GM18951 (cell line): ENCODE measurements at regions not wholly inside any gene's neighbourhood (a gene's known extent, or its start where the extent isn't known, plus 50 kb on each side); places are given as distances from the start of the nearest gene placed in this dataset.
"Not testable (repeated sequence)": the region's sequence is repeated elsewhere in the genome, so short reads cannot be mapped to it uniquely, and the experiment has no call there.

Experiments
- POLR2A ChIP-seq: IDR thresholded peaks from 4 replicates; pipeline ENCODE4 v1.6.1; 2011; ENCODE audit warnings: mild to moderate bottlenecking; ENCODE audit not compliant: insufficient read length, insufficient read depth; ENCODE audit errors: extremely low read depth
- in situ Hi-C: fragments of 300-500 bp; cut with MboI; formaldehyde crosslinking; loops from one replicate; pipeline ENCODE4 v1.12.0; 2022; ENCODE audit warnings: low sequenced_read_pairs, mixed read lengths, inconsistent platforms; ENCODE audit not compliant: unreplicated experiment

DNA sequence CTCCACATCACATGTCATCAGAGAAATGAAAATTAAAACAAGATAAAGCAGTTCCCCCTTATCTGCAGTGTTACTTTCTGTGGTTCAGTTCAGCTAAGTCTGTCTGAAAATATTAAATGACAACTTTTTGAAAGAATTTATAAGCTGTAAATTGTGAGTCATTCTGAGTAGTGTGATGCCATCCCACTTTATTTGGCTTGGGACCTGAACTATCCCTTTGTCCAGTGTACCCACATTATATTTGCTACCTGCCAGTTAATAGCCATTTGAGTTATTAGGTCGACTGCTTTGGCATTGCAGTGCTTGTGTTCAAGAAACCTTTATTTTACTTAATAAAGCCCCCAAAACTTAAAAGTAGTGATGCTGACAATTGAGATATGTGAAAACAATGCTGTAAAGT is 804.2 kb downstream of the ANKRD7 start:
- in situ Hi-C loops, result no loop called here
- no peak for TF ChIP-seq POLR2A

DNA sequence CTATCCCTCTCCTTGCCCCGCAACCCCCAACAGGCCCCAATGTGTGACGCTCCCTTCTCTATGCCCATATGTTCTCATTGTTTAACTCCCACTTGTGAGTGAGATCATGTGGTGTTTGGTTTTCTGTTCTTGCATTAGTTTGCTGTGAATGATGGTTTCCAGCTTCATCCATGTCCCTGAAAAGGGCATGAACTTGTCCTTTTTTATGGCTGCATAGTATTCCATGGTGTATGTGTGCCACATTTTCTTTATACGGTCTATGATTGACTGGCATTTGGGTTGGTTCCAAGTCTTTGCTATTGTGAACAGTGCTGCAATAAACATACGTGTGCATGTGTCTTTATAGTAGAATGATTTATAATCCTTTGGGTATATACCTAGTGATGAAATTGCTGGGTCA is 807.6 kb downstream of the ANKRD7 start:
- in situ Hi-C loops, result not testable (repeated sequence)

DNA sequence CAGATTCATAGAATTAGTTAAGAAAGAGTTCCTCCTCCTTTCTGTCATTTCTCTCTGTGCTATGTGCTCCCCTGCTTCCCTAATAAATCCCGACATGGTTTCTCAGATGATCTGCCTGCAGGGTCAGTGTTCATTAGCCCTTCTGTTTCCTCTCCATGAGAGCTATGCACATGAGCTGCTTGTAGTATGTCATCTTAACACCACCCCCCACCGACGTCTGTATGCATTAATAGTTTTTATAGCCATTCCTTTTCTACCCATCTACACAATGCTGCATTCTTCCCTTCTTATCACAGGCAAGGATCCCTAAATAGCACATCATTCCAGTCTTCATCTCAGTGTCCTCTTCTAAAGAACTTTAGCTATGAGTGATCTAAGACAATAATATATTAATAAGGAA is 809.1 kb downstream of the ANKRD7 start:
- in situ Hi-C loops, result no loop called here
- TF ChIP-seq POLR2A, result no peak

DNA sequence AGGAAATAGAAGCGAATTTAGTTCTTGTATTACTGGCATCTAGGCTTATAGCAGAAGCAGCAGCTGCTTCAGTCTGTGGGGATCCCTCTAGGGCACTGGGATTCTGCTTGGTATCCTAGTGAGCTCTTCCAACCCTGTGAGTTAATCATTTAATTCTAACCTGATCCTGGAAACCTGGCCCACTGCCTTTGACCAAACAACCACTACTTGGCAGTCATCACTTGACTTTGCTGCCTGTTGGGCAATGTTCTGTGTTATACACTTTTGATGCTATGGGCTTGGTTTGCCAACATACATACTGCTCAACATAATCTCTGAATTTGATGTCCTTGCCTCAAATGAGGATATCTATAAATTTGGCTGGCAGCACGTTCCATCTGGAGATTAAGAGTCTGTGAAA is 813.4 kb downstream of the ANKRD7 start:
- in situ Hi-C loops, result no loop called here
- no peak for TF ChIP-seq POLR2A

DNA sequence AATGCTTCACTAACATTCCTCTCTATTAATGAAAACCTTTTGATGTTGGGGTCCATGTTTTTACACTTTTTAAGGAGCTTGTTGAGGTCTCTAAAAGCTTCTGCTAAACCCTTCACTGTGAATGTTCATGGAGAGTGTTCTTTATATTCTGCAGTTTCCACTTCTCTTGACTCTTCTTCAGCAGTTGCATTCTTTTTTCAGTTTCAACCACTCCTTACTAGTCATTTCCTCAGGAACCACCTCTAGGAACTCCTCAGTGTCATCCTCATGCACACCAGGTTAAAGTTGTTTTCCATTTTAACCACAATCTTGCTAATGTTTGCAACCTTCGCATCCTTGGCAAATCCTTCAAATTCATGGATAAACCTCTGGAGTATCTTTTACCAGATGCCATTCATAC is 821.6 kb downstream of the ANKRD7 start:
- in situ Hi-C loops, result no loop called here
- TF ChIP-seq POLR2A, result no peak

DNA sequence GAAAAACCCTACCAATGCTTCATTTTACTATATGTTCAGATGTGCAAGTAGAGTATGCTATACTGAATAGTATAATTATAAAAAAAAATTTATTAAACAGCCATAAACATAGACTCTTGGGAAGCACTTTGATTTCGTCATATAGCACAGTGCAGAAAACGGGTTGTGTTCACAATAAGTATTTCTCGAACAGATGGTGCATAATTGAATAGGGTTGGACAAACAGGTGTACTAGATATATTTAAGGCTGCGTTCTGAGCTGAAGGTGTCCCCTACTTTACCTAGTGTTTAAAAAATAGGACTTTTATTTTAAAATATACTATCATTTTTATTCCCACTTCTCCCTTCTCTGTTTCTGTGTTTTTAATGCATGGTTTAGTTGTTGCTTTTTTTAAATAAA is 841.5 kb downstream of the ANKRD7 start:
- no peak for TF ChIP-seq POLR2A
- in situ Hi-C loops, result no loop called here

DNA sequence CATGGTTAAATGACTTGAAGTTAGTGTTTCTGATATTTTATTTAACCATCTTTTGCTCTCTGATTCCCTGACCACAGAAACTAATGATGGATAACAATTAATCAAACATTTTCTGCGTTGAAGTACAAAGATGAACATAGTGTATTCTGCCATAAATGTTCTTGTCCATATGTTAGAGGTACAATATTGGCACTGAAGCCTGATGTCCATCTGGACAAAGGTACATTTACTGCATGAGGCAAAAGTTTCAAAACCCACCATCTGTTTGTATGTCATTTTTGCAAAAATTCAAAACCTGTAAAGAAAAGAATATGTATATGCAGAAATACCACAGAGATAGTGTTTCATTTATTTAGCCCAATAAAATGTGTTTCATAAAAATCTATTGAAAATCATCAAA is 861.5 kb downstream of the ANKRD7 start:
- no peak for TF ChIP-seq POLR2A
- in situ Hi-C loops, result no loop called here

DNA sequence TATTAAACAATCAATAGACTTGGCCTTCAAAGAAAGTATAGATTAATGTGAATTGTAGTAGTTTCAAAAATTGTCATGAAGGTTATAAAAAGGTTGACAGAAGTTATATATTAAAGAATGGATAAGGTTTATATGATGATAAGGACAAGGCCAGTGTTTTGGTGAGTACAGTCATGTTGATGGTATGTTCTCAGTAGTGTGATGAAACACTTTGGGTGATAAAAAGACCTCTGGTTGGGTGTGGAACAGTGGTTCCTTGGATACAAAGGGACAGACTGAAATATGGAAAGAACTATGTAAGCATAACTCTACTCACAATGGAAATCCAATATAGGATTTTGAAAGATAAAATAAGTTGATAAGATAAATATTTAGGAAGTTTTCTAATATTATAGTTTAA is 866.3 kb downstream of the ANKRD7 start:
- in situ Hi-C loops, result no loop called here
- no peak for TF ChIP-seq POLR2A

DNA sequence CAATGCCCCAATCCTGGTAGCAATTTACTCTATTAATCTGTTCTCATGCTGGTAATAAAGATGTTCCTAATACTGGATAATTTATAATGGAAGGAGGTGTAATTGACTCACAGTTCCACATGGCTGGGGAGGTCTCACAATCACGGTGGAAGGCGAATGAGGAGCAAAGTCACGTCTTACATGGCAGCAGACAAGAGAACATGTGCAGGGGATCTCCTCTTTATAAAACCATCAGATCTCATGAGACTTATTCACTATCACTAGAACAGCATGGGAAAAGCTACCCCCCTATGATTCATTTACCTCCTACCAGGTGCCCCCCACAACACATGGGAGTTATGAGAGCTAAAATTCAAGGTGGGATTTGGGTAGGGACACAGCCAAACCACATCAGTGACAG is 872.2 kb downstream of the ANKRD7 start:
- TF ChIP-seq POLR2A, result no peak
- in situ Hi-C loops, result no loop called here

DNA sequence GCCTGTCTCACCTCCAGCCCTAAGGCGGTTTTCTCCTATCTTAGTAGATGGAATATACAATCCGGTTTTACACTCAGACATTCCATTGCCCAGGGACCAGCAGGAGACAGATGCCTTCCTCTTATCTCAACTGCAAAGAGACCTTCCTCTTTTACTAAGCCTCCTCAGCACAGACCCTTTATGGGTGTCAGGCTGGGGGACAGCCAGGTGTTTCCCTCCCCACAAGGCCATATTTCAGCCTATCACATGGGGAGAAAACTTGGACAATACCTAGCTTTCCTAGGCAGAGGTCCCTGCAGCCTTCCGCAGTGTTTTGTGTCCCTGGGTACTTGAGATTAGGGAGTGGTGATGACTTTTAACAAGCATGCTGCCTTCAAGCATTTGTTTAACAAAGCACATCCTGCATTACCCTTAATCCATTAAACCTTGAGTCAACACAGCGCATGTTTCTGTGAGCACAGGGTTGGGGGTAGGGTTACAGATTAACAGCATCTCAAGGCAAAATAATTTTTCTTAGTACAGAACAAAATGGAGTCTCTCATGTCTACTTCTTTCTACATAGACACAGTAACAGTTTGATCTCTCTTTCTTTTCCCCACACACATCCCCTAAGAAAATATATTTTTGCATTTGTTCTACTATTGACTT is 876.2 kb downstream of the ANKRD7 start:
- in situ Hi-C loops, result not testable (repeated sequence)

DNA sequence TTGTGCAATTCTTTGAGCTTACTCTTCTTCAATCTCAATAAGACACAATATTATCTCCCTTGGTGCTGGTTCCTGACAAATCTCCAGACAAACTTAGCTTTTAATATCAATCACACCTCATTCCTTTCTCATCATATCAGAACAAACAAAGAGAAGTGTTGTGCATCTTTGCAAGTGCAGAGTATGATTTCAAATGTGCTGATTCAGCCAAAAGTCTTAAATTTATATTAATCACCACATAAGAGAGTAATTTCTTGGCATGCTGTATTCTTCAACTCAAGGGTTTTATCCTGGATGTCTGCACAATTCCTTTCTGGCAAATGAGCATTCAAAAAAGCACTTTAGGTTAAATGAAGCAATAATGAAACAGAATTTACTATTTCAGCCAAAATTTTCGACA is 877.8 kb downstream of the ANKRD7 start:
- no peak for TF ChIP-seq POLR2A
- in situ Hi-C loops, result no loop called here

DNA sequence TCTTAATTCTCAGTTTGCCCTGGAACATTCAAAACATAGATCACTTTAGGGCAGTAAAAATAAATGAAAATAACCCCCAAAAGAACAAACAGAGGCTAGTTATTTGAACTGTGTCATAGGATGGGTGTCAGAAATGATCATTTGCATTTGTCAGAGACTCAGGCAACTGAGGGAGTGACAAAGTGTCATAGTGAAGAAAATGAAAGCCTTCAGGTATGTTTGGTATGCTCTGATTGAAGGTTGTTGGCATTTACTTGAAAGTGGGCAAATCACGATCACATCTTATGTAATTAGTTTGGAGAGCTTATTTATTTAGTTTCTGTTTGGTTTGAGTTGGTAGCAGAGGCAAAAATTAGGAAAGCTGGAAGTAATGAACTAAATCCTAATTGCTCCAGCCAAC is 880.9 kb downstream of the ANKRD7 start:
- in situ Hi-C loops, result no loop called here
- no peak for TF ChIP-seq POLR2A

DNA sequence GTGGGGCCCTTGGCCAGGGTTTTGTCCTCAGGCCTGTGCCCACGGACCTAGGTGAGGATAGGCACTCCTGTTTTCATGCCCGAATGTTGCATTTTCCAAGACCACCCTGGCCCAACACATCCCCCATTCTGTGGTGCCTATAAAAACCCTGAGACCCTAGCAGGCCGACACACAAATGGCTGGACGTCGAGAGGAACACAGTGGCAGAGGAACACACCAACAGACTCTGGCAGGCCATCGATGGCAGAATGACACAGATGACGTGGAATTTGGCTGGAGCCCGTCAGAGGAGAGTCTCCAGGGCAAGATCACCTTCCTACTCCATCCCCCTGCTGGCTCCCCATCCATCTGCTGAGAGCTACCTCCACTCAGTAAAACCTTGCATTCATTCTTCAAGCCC is 898.8 kb downstream of the ANKRD7 start:
- in situ Hi-C loops, result no loop called here

DNA sequence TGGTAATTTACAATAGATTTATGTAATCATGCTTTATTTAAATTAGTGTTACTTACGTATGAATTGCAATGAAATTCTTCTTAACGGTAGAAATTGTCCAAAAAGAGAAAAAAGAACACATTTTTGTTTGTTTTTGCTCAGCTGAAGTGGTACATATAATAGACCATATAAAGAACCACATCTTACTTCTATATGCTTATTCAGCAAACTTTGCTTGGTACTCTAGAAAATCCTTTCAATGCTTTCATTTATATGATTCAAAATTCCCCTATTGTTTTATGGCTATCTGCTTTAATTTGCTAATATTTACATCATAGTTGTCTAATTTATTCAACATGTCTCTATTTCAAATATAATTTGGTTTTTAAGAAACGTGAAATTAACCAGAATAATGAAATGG is 903.2 kb downstream of the ANKRD7 start:
- in situ Hi-C loops, result no loop called here
- no peak for TF ChIP-seq POLR2A

More for the DNA sequence above, 898.8 kb downstream of the ANKRD7 start:
- no peak for TF ChIP-seq POLR2A

DNA sequence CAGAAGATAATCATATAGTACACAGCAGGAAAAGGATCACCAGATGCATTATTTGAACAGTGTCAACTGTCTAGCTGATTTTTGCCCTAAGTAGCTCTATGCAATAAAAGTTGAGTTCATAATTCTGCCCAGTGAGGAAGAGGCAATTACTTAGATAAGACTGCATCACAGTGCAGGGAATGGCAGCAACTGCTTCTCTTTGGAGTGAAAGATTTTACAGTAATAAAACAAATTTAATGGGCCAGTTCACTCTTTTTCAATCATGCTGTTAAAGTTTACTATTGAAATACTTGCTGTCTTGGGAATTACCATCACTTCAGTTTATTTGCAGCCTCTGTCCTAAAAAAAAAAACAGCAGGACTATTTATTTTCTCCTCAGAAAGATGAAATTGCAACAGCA is 907.9 kb downstream of the ANKRD7 start:
- in situ Hi-C loops, result no loop called here
- TF ChIP-seq POLR2A, result no peak
